Lung (tissue), 11 donors: ENCODE measurements at regions not wholly inside any gene's neighbourhood (a gene's known extent, or its start where the extent isn't known, plus 50 kb on each side); places are given as distances from the start of the nearest gene placed in this dataset.

Source experiments
- ATAC-seq: fragments of 200-7000 bp; cut with Tn5 transposase; one replicate; pipeline ENCODE4 v1.9.1; 2020; ENCODE audit warnings: moderate number of reproducible peaks; ENCODE audit not compliant: insufficient read depth, low FRiP score
- DNase-seq, 3 donors: peaks; one replicate each; pipeline ENCODE4 v3.0.0-alpha.2; 2013 to 2017
- H3K27ac ChIP-seq, 2 donors: one replicate each; pipeline ENCODE4 v1.5.1; 2013; ENCODE audit warnings: mild to moderate bottlenecking in 2 of 2, moderate library complexity in 2 of 2, control low read depth in 1 of 2, inconsistent platforms in 1 of 2, low read depth in 1 of 2, low read length in 1 of 2
- H3K27me3 ChIP-seq, 3 donors: one replicate each; pipeline ENCODE4 v1.5.1; 2013; ENCODE audit warnings: low read length in 2 of 3; ENCODE audit not compliant: control insufficient read depth in 3 of 3, insufficient read depth in 3 of 3
- H3K36me3 ChIP-seq, 4 donors: one replicate each; pipeline ENCODE4 v1.5.1; 2013; ENCODE audit warnings: low read length in 4 of 4, mild to moderate bottlenecking in 1 of 4, moderate library complexity in 1 of 4; ENCODE audit not compliant: control insufficient read depth in 4 of 4, insufficient read depth in 4 of 4
- H3K4me1 ChIP-seq, 5 donors: one replicate each; pipeline ENCODE4 v1.5.1; 2013; ENCODE audit warnings: low read length in 5 of 5, mild to moderate bottlenecking in 2 of 5, moderate library complexity in 1 of 5; ENCODE audit not compliant: control insufficient read depth in 5 of 5, insufficient read depth in 5 of 5
- H3K4me3 ChIP-seq: one replicate; pipeline ENCODE4 v1.5.1; 2013; ENCODE audit warnings: mild to moderate bottlenecking, control low read depth, moderate library complexity
- H3K9ac ChIP-seq, 2 donors: one replicate each; pipeline ENCODE4 v1.5.1; 2013; ENCODE audit warnings: low read length in 2 of 2, control low read depth in 1 of 2; ENCODE audit not compliant: insufficient read depth in 1 of 2
- H3K9me3 ChIP-seq, 4 donors: one replicate each; pipeline ENCODE4 v1.5.1; 2013; ENCODE audit warnings: low read length in 3 of 4, mild to moderate bottlenecking in 1 of 4, moderate library complexity in 1 of 4; ENCODE audit not compliant: control insufficient read depth in 4 of 4, insufficient read depth in 3 of 4
- CTCF ChIP-seq: IDR thresholded peaks from 2 replicates; pipeline ENCODE4 v1.5.1; 2012; ENCODE audit warnings: mild to moderate bottlenecking; ENCODE audit errors: control extremely low read depth, extremely low read depth
- WGBS, 2 donors: extraction: QIAGEN DNeasy Blood & Tissue Kit; methylation state at CpG; one replicate each; pipeline ENCODE4 v1.1.7; 2013; 5-methylcytosine and 5-hydroxymethylcytosine counted together
- donor health status: control.
- donor health status: control.
- donor health status: Bipolar disorder and iron deficiency.
- donor health status: healthy.
- donor health status: DM: yes; HTN: yes; CAD: no.

DNA sequence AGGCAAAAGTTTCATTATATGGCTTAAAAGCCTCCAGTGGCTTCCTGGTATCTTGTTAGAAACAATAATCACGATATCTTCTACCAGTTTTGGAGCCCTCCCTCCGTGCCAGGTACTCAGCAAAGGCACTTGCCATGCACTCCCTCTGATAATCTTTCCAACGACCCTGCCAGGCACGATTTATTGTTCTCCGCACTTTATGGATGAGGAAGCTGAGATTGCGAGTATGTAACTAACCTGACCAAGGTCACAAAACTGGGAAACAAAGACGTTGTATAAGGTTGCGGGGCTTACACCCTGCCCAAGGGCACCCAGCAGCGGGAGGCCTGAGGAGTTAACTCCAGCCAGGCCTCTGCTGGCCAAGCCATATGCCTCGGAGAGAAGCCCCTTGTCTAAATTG, 218.1 kb downstream of the SNX19 start:
- H3K9me3 ChIP-seq = peaks cover 0 to 3% (median under 1%) of the 10 kb centered on the region in 4 donors
- WGBS, 2 donors = 84 to 88% methylated on average over 10 of the region's 10 CpGs
- H3K27me3 ChIP-seq = no peaks in the 10 kb centered on the region
- no peaks in the 10 kb centered on the region for H3K36me3 ChIP-seq
- ATAC-seq (no peak), DNase-seq (no peak)
- TF ChIP-seq CTCF = no peak
- H3K9ac ChIP-seq = no peak overlapping the region
- peaks cover 0 to 9% (median 0%) of the 10 kb centered on the region in 5 donors for H3K4me1 ChIP-seq
- no peak overlapping the region for H3K4me3 ChIP-seq
- no peak overlapping the region for H3K27ac ChIP-seq

GRCh38 chr11:130699561-130699960, 216.7 kb downstream of the SNX19 start:
- DNase-seq = no peak
- WGBS, 2 donors = 90 to 91% methylated on average over 7 of the region's 7 CpGs
- no peak for ATAC-seq
- Histone ChIP-seq H3K36me3 (no peaks in the 10 kb centered on the region), H3K4me1 (peaks cover 0 to 7% (median 0%) of the 10 kb centered on the region in 5 donors), H3K9ac (no peak overlapping the region), H3K4me3 (no peak overlapping the region), H3K27ac (no peak overlapping the region), H3K9me3 (peaks cover 0 to 3% (median under 1%) of the 10 kb centered on the region in 4 donors), H3K27me3 (no peaks in the 10 kb centered on the region)
- no peak for TF ChIP-seq CTCF

GRCh38 chr11:130700092-130700491, 216.2 kb downstream of the SNX19 start:
- no peak overlapping the region for H3K4me3 ChIP-seq
- no peak for TF ChIP-seq CTCF

DNA sequence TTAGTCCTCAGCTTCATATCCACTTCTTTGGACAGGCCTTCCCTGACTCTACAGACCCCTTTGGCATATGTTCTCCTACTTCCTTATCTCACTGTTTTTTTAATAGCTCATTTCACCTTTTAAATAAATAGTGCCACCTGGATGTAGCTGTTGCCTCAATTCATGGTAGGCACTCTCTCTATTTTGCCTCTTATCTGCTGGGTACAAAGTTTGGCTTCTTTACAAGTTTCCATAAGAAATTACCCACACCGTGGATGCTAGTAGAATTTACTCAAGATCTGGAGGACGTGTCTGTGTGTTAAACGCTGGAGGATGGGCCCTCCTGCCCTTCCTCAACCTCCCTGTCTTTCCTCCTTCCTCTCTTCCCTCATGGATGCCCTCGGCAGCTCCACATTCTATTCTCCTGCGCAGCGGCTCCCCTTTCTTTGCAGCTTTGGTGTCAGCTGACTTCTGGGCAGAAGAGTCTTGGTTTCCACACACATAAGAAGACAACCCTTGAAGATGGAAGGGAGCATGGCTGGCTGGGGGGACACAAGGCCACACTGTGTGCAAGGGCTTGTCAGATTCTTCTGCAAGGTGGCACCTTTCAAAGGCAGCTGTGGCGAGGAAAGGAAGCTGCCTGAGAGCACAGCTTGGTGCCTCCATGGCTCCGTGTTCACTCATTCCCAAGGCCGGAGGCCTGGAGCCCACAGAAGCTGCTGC, 212.6 kb downstream of the SNX19 start:
- Histone ChIP-seq H3K9me3 (peaks cover 0 to 2% (median 0%) of the 10 kb centered on the region in 4 donors), H3K36me3 (no peaks in the 10 kb centered on the region), H3K27ac (no peak overlapping the region), H3K4me1 (peaks cover 0 to 2% (median 0%) of the 10 kb centered on the region in 5 donors), H3K9ac (no peak overlapping the region), H3K4me3 (no peak overlapping the region), H3K27me3 (no peaks in the 10 kb centered on the region)
- DNase-seq (no peak), ATAC-seq (no peak)
- 85 to 86% methylated on average over 9 of the region's 9 CpGs for WGBS, 2 donors
- no peak for TF ChIP-seq CTCF

More at GRCh38 chr11:130700092-130700491, 216.2 kb downstream of the SNX19 start:
- DNase-seq = no peak
- no peaks in the 10 kb centered on the region for H3K27me3 ChIP-seq
- peaks cover 0 to 5% (median under 1%) of the 10 kb centered on the region in 5 donors for H3K4me1 ChIP-seq
- no peaks in the 10 kb centered on the region for H3K36me3 ChIP-seq
- ATAC-seq = no peak
- H3K27ac ChIP-seq = no peak overlapping the region
- peaks cover 0 to 3% (median under 1%) of the 10 kb centered on the region in 4 donors for H3K9me3 ChIP-seq
- no peak overlapping the region for H3K9ac ChIP-seq
